ENCODE measurements at regions not wholly inside any gene's neighbourhood (a gene's known extent, or its start where the extent isn't known, plus 50 kb on each side); places are given as distances from the start of the nearest gene placed in this dataset.

- DNase-seq = no peak
- no peaks in the 10 kb centered on the region for H3K9me3 ChIP-seq
- H3K4me1 ChIP-seq = no peaks in the 10 kb centered on the region
- no peaks in the 10 kb centered on the region for H3K36me3 ChIP-seq
- no peak overlapping the region for H3K4me3 ChIP-seq (replicated peaks in 1 of 3)
- TF ChIP-seq CTCF (IDR thresholded peaks at IDR 0.05) (no peak), POLR2A (IDR thresholded peaks at IDR 0.05) (no peak)
- intact Hi-C loops (cut with DNase I) = no loop called here
- no peak overlapping the region for H3K27ac ChIP-seq
- no peaks in the 10 kb centered on the region for H3K27me3 ChIP-seq
Observed at GRCh38 chr2:146193619-146194018, 1651.2 kb upstream of the ACVR2A start.

GRCh38 chr2:146189541-146189940, 1655.3 kb upstream of the ACVR2A start:
- no peaks in the 10 kb centered on the region for H3K9me3 ChIP-seq
- intact Hi-C loops (cut with DNase I) = no loop called here
- no peak for TF ChIP-seq CTCF (IDR thresholded peaks at IDR 0.05)
- TF ChIP-seq POLR2A (IDR thresholded peaks at IDR 0.05) = no peak

GRCh38 chr2:146173934-146174333, 1654.0 kb upstream of the ZEB2 start:
- H3K4me1 ChIP-seq = no peaks in the 10 kb centered on the region
- H3K27me3 ChIP-seq = no peaks in the 10 kb centered on the region
- no peak for DNase-seq
- WGBS, 2 donors = 93 to 94% methylated on average over 2 of the region's 2 CpGs
- H3K4me3 ChIP-seq (replicated peaks in 1 of 3) = no peak overlapping the region
- TF ChIP-seq POLR2A (IDR thresholded peaks at IDR 0.05) (no peak), CTCF (IDR thresholded peaks at IDR 0.05) (no peak)
- H3K36me3 ChIP-seq = no peaks in the 10 kb centered on the region
- intact Hi-C loops (cut with DNase I) = no loop called here
- H3K9me3 ChIP-seq = no peaks in the 10 kb centered on the region
- H3K27ac ChIP-seq = no peak overlapping the region

More at GRCh38 chr2:146189541-146189940, 1655.3 kb upstream of the ACVR2A start:
- Histone ChIP-seq H3K4me1 (no peaks in the 10 kb centered on the region), H3K27ac (no peak overlapping the region), H3K36me3 (no peaks in the 10 kb centered on the region), H3K27me3 (no peaks in the 10 kb centered on the region), H3K4me3 (replicated peaks in 1 of 3) (no peak overlapping the region)
- no peak for DNase-seq

- no peak for TF ChIP-seq CTCF (IDR thresholded peaks at IDR 0.05)
- TF ChIP-seq POLR2A (IDR thresholded peaks at IDR 0.05) = no peak
- Histone ChIP-seq H3K4me1 (no peaks in the 10 kb centered on the region), H3K27ac (no peak overlapping the region), H3K36me3 (no peaks in the 10 kb centered on the region), H3K4me3 (replicated peaks in 1 of 3) (no peak overlapping the region), H3K27me3 (no peaks in the 10 kb centered on the region), H3K9me3 (no peaks in the 10 kb centered on the region)
- 52 to 73% methylated on average over 3 of the region's 3 CpGs for WGBS, 2 donors
- no peak for DNase-seq
- intact Hi-C loops (cut with DNase I) = no loop called here
Observed at GRCh38 chr2:146161256-146161882, 1641.5 kb upstream of the ZEB2 start.

- no peak for TF ChIP-seq POLR2A (IDR thresholded peaks at IDR 0.05)
- TF ChIP-seq CTCF (IDR thresholded peaks at IDR 0.05) = no peak
- intact Hi-C loops (cut with DNase I) = no loop called here
- Histone ChIP-seq H3K9me3 (no peaks in the 10 kb centered on the region), H3K4me3 (replicated peaks in 1 of 3) (no peak overlapping the region), H3K4me1 (no peaks in the 10 kb centered on the region), H3K27ac (no peak overlapping the region), H3K36me3 (no peaks in the 10 kb centered on the region), H3K27me3 (no peaks in the 10 kb centered on the region)
- WGBS, 2 donors = 90 to 97% methylated on average over 3 of the region's 3 CpGs
- DNase-seq = no peak
Observed at GRCh38 chr2:146158072-146158674, 1638.3 kb upstream of the ZEB2 start.
